ENCODE measurements at regions not wholly inside any gene's neighbourhood (a gene's known extent, or its start where the extent isn't known, plus 50 kb on each side); places are given as distances from the start of the nearest gene placed in this dataset.

DNA sequence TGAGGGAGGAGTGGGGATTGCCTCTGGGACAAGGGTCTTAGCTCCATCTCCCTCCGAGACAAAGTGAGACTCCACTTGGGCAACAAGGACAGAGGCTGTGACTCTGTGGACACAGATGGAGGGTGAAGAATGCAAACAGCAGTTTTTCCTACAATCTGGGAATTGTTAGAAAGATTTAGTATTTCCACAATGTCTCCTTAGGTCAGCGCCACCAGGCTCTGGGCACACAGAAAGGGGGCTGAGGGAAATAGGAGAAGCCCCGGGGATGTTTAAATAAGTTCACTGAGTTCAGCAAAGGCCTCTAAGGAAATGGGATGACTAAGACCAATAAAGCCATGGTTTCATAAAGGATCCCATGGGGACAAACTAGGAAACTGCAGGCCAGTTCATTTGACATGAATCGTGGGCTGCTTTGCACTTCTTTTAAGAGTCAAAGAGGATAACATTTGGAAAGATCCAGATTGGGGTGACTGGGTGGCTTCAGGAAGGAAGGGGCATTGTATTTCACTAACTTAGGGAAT, 219.8 kb upstream of the GLI3 start:
- TF ChIP-seq JUN (IDR thresholded peaks at IDR 0.05; ENCODE audit: low read depth, low read length) (no peak), POLR2AphosphoS5 (IDR thresholded peaks at IDR 0.05; ENCODE audit: low read depth, low read length) (no peak), NRF1 (IDR thresholded peaks at IDR 0.05; ENCODE audit: low read depth, low read length) (no peak), POLR2A (IDR thresholded peaks at IDR 0.05; ENCODE audit: control extremely low read depth in 1 of 2, low read depth in 2 of 2, low read length in 2 of 2) (no peak), EZH2 (IDR thresholded peaks at IDR 0.05; ENCODE audit: low read depth, low read length, severe bottlenecking) (no peak), CTCF (IDR thresholded peaks at IDR 0.05; ENCODE audit: control extremely low read depth in 1 of 3, insufficient read depth in 1 of 3, low read depth in 1 of 3, low read length in 3 of 3) (no peak), HDAC2 (IDR thresholded peaks at IDR 0.05; ENCODE audit: borderline replicate concordance in 1 of 2, low read depth in 2 of 2, low read length in 2 of 2) (no peak), SIX5 (IDR thresholded peaks at IDR 0.05; ENCODE audit: low read depth, low read length) (no peak)
- TF ChIP-seq, protein P1, sequence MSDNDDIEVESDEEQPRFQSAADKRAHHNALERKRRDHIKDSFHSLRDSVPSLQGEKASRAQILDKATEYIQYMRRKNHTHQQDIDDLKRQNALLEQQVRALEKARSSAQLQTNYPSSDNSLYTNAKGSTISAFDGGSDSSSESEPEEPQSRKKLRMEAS (IDR thresholded peaks at IDR 0.05), result no peak

Data from H1 (cell line).